GM21390 (cell line): ENCODE measurements at regions not wholly inside any gene's neighbourhood (a gene's known extent, or its start where the extent isn't known, plus 50 kb on each side); places are given as distances from the start of the nearest gene placed in this dataset.

ENCODE experiments used
- ATAC-seq: cut with Tn5 transposase; IDR thresholded peaks from one replicate; pipeline ENCODE4 v1.9.1; 2021; ENCODE audit not compliant: unreplicated experiment

GRCh38 chr6:95142101-95142500, 435.2 kb upstream of the MANEA start:
- ATAC-seq, result no peak

GRCh38 chr6:95142661-95143335, 434.5 kb upstream of the MANEA start:
- no peak for ATAC-seq

GRCh38 chr6:95143408-95144180, 433.7 kb upstream of the MANEA start:
- no peak for ATAC-seq

- ATAC-seq, result no peak
These were observed 431.9 kb upstream of the MANEA start for GRCh38 chr6:95145457-95145856.

- no peak for ATAC-seq
These were observed 417.8 kb upstream of the MANEA start for GRCh38 chr6:95159557-95159956.

GRCh38 chr6:95169775-95170174, 407.6 kb upstream of the MANEA start:
- ATAC-seq, result no peak

GRCh38 chr6:95175927-95176675, 401.2 kb upstream of the MANEA start:
- no peak for ATAC-seq

- no peak for ATAC-seq
These were observed 391.5 kb upstream of the MANEA start for GRCh38 chr6:95185874-95186273.

GRCh38 chr6:95186710-95187109, 390.6 kb upstream of the MANEA start:
- ATAC-seq, result no peak

GRCh38 chr6:95197590-95197989, 379.7 kb upstream of the MANEA start:
- no peak for ATAC-seq

- ATAC-seq, result peak; percentile 97
These were observed 374.1 kb upstream of the MANEA start for GRCh38 chr6:95203153-95203754.

- ATAC-seq, result no peak
These were observed 373.2 kb upstream of the MANEA start for GRCh38 chr6:95204178-95204577.

GRCh38 chr6:95208621-95209020, 368.7 kb upstream of the MANEA start:
- no peak for ATAC-seq

GRCh38 chr6:95209074-95209473, 368.3 kb upstream of the MANEA start:
- no peak for ATAC-seq

- ATAC-seq, result no peak
These were observed 360.8 kb upstream of the MANEA start for GRCh38 chr6:95216555-95216954.

GRCh38 chr6:95227351-95227750, 350.0 kb upstream of the MANEA start:
- ATAC-seq, result no peak

- ATAC-seq, result no peak
These were observed 348.7 kb upstream of the MANEA start for GRCh38 chr6:95228636-95229035.

- ATAC-seq, result no peak
These were observed 347.1 kb upstream of the MANEA start for GRCh38 chr6:95230071-95230740.

GRCh38 chr6:95231416-95231815, 345.9 kb upstream of the MANEA start:
- no peak for ATAC-seq

- ATAC-seq, result no peak
These were observed 344.9 kb upstream of the MANEA start for GRCh38 chr6:95232446-95232845.

GRCh38 chr6:95233879-95234278, 343.5 kb upstream of the MANEA start:
- ATAC-seq, result no peak
